ENCODE measurements at regions not wholly inside any gene's neighbourhood (a gene's known extent, or its start where the extent isn't known, plus 50 kb on each side); places are given as distances from the start of the nearest gene placed in this dataset.

DNA sequence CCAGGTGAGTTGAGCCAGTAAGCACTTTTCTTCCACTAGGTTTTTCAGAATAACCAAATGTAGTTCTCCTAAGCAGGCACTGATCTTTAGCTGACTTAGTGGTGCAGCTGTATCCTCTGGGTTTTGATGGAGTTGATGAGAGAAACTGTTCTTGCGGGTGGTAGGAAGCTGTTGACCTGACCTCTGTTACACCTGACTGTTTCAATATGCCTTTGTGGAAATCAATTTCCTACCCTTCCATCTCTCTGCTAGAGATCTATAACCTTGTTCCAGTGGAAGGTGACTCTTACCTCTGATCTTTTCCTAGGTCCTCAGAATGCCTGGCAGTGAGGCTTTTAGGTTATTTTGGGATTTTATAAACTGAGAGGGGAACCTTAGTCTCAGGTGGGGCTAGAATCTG, 51.6 kb upstream of the MACF1 start:
- no peak for DNase-seq (ENCODE audit: extremely low spot score)
- ChIA-PET CTCF (interaction anchor here (1.3 kb wide), 1 partner anchor 20 kb away, joined by 3 read pairs; no protein-coding TSS in a partner anchor), POLR2A (no interaction called here)
- no peak for TF ChIP-seq SUZ12 (IDR thresholded peaks at IDR 0.05)
- TF ChIP-seq ELF4 (IDR thresholded peaks at IDR 0.05), result no peak
- no peak for TF ChIP-seq FOXM1 (IDR thresholded peaks at IDR 0.05; ENCODE audit: borderline replicate concordance)
- TF ChIP-seq LEF1 (IDR thresholded peaks at IDR 0.05; ENCODE audit: borderline replicate concordance), result no peak
- TF ChIP-seq BHLHE40 (IDR thresholded peaks at IDR 0.05; ENCODE audit: borderline replicate concordance), result no peak
- no peak for TF ChIP-seq FOXA1 (IDR thresholded peaks at IDR 0.05)
- no peak for TF ChIP-seq ARNT (IDR thresholded peaks at IDR 0.05)
- TF ChIP-seq L3MBTL2 (conservative IDR thresholded peaks at IDR 0.05), result no peak
- TF ChIP-seq FOXK2 (IDR thresholded peaks at IDR 0.05), result no peak
- TF ChIP-seq CTBP1 (IDR thresholded peaks at IDR 0.05; ENCODE audit: borderline replicate concordance), result no peak
- TF ChIP-seq, protein P1, sequence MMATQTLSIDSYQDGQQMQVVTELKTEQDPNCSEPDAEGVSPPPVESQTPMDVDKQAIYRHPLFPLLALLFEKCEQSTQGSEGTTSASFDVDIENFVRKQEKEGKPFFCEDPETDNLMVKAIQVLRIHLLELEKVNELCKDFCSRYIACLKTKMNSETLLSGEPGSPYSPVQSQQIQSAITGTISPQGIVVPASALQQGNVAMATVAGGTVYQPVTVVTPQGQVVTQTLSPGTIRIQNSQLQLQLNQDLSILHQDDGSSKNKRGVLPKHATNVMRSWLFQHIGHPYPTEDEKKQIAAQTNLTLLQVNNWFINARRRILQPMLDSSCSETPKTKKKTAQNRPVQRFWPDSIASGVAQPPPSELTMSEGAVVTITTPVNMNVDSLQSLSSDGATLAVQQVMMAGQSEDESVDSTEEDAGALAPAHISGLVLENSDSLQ (IDR thresholded peaks at IDR 0.05), result no peak
- no peak for TF ChIP-seq HDGF (IDR thresholded peaks at IDR 0.05; ENCODE audit: borderline replicate concordance)
- no peak for TF ChIP-seq ZNF384 (IDR thresholded peaks at IDR 0.05)
- TF ChIP-seq TARDBP (IDR thresholded peaks at IDR 0.05), result no peak

DNA sequence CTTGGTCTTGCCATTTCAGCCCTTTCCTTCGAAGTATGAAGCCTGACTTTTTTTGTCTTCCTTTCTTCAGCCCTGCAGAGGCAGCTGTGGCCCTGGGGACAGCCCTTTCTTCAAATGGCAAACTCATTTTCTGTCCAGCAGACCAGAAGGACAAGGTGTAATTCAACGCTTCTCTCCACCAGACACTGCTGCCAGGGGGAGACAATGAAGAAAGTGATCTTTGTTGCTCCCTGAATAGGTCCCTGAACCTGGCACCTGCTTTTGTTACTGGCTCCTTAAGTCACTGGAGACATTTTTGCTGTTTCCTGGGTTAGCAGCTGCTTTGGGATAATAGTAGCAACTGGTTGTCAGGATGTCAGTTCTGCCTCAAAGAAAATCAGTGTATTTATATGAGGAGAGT, 50.8 kb upstream of the MACF1 start:
- ChIA-PET CTCF (interaction anchor here (1.1 to 1.3 kb wide), 2 partner anchors 11 to 21 kb away, joined by 3 read pairs; no protein-coding TSS in a partner anchor), POLR2A (no interaction called here)

DNA sequence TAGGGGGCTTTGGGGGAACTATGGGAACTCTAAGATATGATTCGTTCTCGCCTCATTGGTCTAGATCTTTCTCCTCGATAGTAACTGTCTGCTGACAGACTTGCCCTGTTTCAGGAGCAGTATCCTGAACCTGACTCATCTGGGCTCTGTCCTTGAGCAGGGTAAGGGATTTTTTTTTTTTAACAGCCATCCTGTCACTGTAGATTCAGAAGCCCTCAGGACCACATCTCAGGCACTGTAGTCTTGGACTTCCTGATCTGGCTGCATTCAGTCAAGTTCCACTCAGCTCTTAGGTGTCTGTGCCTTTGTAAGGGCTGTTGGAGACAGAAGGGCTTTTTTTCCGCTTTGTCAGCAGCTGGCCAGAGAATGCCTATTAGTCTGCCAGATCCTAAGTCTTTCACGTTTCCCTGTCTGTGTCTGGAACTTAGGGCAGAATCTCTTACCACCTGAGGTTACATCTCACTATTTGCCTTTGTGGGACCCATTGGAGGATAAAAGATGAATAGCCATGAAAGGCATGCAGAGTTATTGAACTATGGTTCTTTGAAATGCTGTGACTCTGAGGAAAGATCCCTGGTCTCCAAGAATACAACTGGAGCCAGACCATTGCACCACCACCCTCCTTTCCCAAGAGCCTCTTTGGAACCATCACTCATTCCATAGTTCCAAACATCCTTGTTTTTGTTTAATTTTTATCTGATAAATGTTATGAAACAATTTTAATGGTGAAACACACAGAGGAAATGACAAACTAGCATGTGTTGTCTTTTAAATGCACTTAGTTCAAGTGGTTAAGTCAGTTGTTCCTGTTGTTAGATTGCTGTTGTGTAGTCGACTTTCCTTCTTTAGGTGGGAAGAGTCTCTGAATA, 49.7 kb upstream of the MACF1 start:
- TF ChIP-seq, protein P1 (IDR thresholded peaks at IDR 0.05), result no peak
- TF ChIP-seq CTBP1 (IDR thresholded peaks at IDR 0.05; ENCODE audit: borderline replicate concordance), result no peak
- no peak for TF ChIP-seq NFRKB (IDR thresholded peaks at IDR 0.05)
- no peak for TF ChIP-seq TARDBP (IDR thresholded peaks at IDR 0.05)
- TF ChIP-seq FOXK2 (IDR thresholded peaks at IDR 0.05), result no peak
- TF ChIP-seq L3MBTL2 (conservative IDR thresholded peaks at IDR 0.05), result no peak
- no peak for TF ChIP-seq ELF4 (IDR thresholded peaks at IDR 0.05)
- ChIA-PET CTCF (interaction anchor here (0.6 kb wide), 1 partner anchor 503 kb away, joined by 3 read pairs; no protein-coding TSS in a partner anchor), POLR2A (interaction anchor here (0.7 kb wide), 1 partner anchor 163 kb away, joined by 3 read pairs; no protein-coding TSS in a partner anchor)
- no peak for DNase-seq (ENCODE audit: extremely low spot score)

More for the DNA sequence above, 50.8 kb upstream of the MACF1 start:
- DNase-seq (ENCODE audit: extremely low spot score), result no peak
- TF ChIP-seq, protein P1 (IDR thresholded peaks at IDR 0.05), result no peak
- TF ChIP-seq HDGF (IDR thresholded peaks at IDR 0.05; ENCODE audit: borderline replicate concordance), result no peak
- no peak for TF ChIP-seq SP1 (IDR thresholded peaks at IDR 0.05)
- no peak for TF ChIP-seq FOXM1 (IDR thresholded peaks at IDR 0.05; ENCODE audit: borderline replicate concordance)
- no peak for TF ChIP-seq FOXA1 (IDR thresholded peaks at IDR 0.05)
- TF ChIP-seq TARDBP (IDR thresholded peaks at IDR 0.05), result no peak
- TF ChIP-seq ARNT (IDR thresholded peaks at IDR 0.05), result no peak
- no peak for TF ChIP-seq BHLHE40 (IDR thresholded peaks at IDR 0.05; ENCODE audit: borderline replicate concordance)
- no peak for TF ChIP-seq ZNF384 (IDR thresholded peaks at IDR 0.05)
- TF ChIP-seq LEF1 (IDR thresholded peaks at IDR 0.05; ENCODE audit: borderline replicate concordance), result no peak
- no peak for TF ChIP-seq L3MBTL2 (conservative IDR thresholded peaks at IDR 0.05)
